ENCODE measurements at regions not wholly inside any gene's neighbourhood (a gene's known extent, or its start where the extent isn't known, plus 50 kb on each side); places are given as distances from the start of the nearest gene placed in this dataset.

GRCh38 chr7:116083796-116084195 lies 53.2 kb upstream of the TFEC start:
- no peak for DNase-seq (ENCODE audit: low read depth)

GRCh38 chr7:116086547-116087045 lies 56.0 kb upstream of the TFEC start:
- no peak for DNase-seq (ENCODE audit: low read depth)

- DNase-seq (ENCODE audit: low read depth): no peak
Observed at GRCh38 chr7:116087291-116087690, 56.7 kb upstream of the TFEC start.

- DNase-seq (ENCODE audit: low read depth): no peak
Observed at GRCh38 chr7:116087984-116088383, 57.4 kb upstream of the TFEC start.

GRCh38 chr7:116089293-116089692 lies 58.7 kb upstream of the TFEC start:
- DNase-seq (ENCODE audit: low read depth): no peak

GRCh38 chr7:116093516-116094301 lies 63.1 kb upstream of the TFEC start:
- no peak for DNase-seq (ENCODE audit: low read depth)

- no peak for DNase-seq (ENCODE audit: low read depth)
Observed at GRCh38 chr7:116095396-116095795, 64.8 kb upstream of the TFEC start.

GRCh38 chr7:116097365-116098009 lies 66.9 kb upstream of the TFEC start:
- DNase-seq (ENCODE audit: low read depth): peak; percentile 19

- no peak for DNase-seq (ENCODE audit: low read depth)
Observed at GRCh38 chr7:116098175-116098574, 67.6 kb upstream of the TFEC start.

- no peak for DNase-seq (ENCODE audit: low read depth)
Observed at GRCh38 chr7:116100626-116101025, 70.1 kb upstream of the TFEC start.

- DNase-seq (ENCODE audit: low read depth): no peak
Observed at GRCh38 chr7:116101704-116102103, 71.1 kb upstream of the TFEC start.

GRCh38 chr7:116111475-116111874 lies 80.9 kb upstream of the TFEC start:
- no peak for DNase-seq (ENCODE audit: low read depth)

GRCh38 chr7:116113310-116113709 lies 82.7 kb upstream of the TFEC start:
- DNase-seq (ENCODE audit: low read depth): no peak

GRCh38 chr7:116120839-116121238 lies 89.5 kb upstream of the TES start:
- no peak for DNase-seq (ENCODE audit: low read depth)

- DNase-seq (ENCODE audit: low read depth): peak; percentile 5
Observed at GRCh38 chr7:116122972-116123595, 87.3 kb upstream of the TES start.

- no peak for DNase-seq (ENCODE audit: low read depth)
Observed at GRCh38 chr7:116128139-116128538, 82.2 kb upstream of the TES start.

GRCh38 chr7:116135306-116135705 lies 75.0 kb upstream of the TES start:
- DNase-seq (ENCODE audit: low read depth): no peak

- no peak for DNase-seq (ENCODE audit: low read depth)
Observed at GRCh38 chr7:116138202-116138801, 72.0 kb upstream of the TES start.

- DNase-seq (ENCODE audit: low read depth): no peak
Observed at GRCh38 chr7:116139007-116139406, 71.3 kb upstream of the TES start.

- DNase-seq (ENCODE audit: low read depth): no peak
Observed at GRCh38 chr7:116139807-116140206, 70.5 kb upstream of the TES start.

GRCh38 chr7:116142374-116142773 lies 68.0 kb upstream of the TES start:
- DNase-seq (ENCODE audit: low read depth): no peak

- DNase-seq (ENCODE audit: low read depth): no peak
Observed at GRCh38 chr7:116142850-116143249, 67.5 kb upstream of the TES start.
